IMR-90 (cell line): ENCODE measurements at regions not wholly inside any gene's neighbourhood (a gene's known extent, or its start where the extent isn't known, plus 50 kb on each side); places are given as distances from the start of the nearest gene placed in this dataset.

Source experiments
- ATAC-seq: fragments of 200-7000 bp; cut with Tn5 transposase; 2 replicates; pipeline ENCODE4 v1.9.1; 2020; ENCODE audit warnings: low read depth, mild to moderate bottlenecking, moderate library complexity
- BruUV-seq: library from RNA; stranded (reverse); fragments of 400-500 nt; replicated peaks from 2 replicates; lab custom pipeline; 2021; lab: Mats Ljungman, UMichigan
- CTCF ChIA-PET: fragments of 300-600 bp; formaldehyde crosslinking; extraction: SDS; loops from one replicate; lab custom pipeline; 2021; ENCODE audit warnings: antibody characterized with exemption; lab: Yijun Ruan, JAX
- POLR2A ChIA-PET: fragments of 300-600 bp; sonication (Branson Sonifier 250); formaldehyde crosslinking; loops from one replicate; lab custom pipeline; 2022; ENCODE audit warnings: antibody characterized with exemption; ENCODE audit not compliant: unreplicated experiment; lab: Charles Lee
- DNase-seq: peaks from one replicate; pipeline ENCODE4 v3.0.0; 2013
- H2AFZ ChIP-seq: replicated peaks from 2 replicates; pipeline ENCODE3; 2013; ENCODE audit warnings: low read length, mild to moderate bottlenecking; ENCODE audit not compliant: poor library complexity
- H2AK5ac ChIP-seq: 2 replicates; pipeline ENCODE4 v1.6.1; 2013; ENCODE audit warnings: low read depth, low read length, inconsistent platforms
- H2AK9ac ChIP-seq: replicated peaks from 2 replicates; pipeline ENCODE3; 2013; ENCODE audit warnings: mild to moderate bottlenecking, low read depth, low read length, moderate library complexity; ENCODE audit not compliant: poor library complexity
- H2BK120ac ChIP-seq: 2 replicates; pipeline ENCODE4 v1.6.1; 2013; ENCODE audit warnings: low read depth, low read length, inconsistent platforms
- H2BK15ac ChIP-seq: 3 replicates; pipeline ENCODE4 v1.6.1; 2013; ENCODE audit warnings: low read depth, low read length, inconsistent platforms
- H2BK20ac ChIP-seq: 2 replicates; pipeline ENCODE4 v1.6.1; 2013; ENCODE audit warnings: low read depth, mild to moderate bottlenecking, inconsistent platforms, low read length, moderate library complexity
- H2BK5ac ChIP-seq: 2 replicates; pipeline ENCODE4 v1.6.1; 2013; ENCODE audit warnings: mild to moderate bottlenecking, low read depth, low read length, inconsistent platforms; ENCODE audit not compliant: poor library complexity, severe bottlenecking
- H3K14ac ChIP-seq: replicated peaks from 2 replicates; pipeline ENCODE4 v1.6.1; 2013; ENCODE audit warnings: low read depth, low read length, inconsistent platforms
- H3K18ac ChIP-seq: 2 replicates; pipeline ENCODE4 v1.6.1; 2013; ENCODE audit warnings: low read depth, low read length, control low read depth
- H3K23ac ChIP-seq: 2 replicates; pipeline ENCODE4 v1.6.1; 2013; ENCODE audit warnings: low read depth, low read length, inconsistent platforms
- H3K27ac ChIP-seq: 2 replicates; pipeline ENCODE4 v1.5.1; 2013; ENCODE audit warnings: mild to moderate bottlenecking, control low read depth, low read length; ENCODE audit not compliant: insufficient read depth
- H3K27me3 ChIP-seq: 2 replicates; pipeline ENCODE4 v1.6.1; 2013; ENCODE audit warnings: low read length; ENCODE audit not compliant: control insufficient read depth, insufficient read depth
- H3K36me3 ChIP-seq: 2 replicates; pipeline ENCODE4 v1.6.1; 2013; ENCODE audit warnings: low read length, mixed read lengths; ENCODE audit not compliant: control insufficient read depth, insufficient read depth
- H3K4ac ChIP-seq: 2 replicates; pipeline ENCODE4 v1.6.1; 2013; ENCODE audit warnings: low read depth, low read length, inconsistent platforms
- H3K4me1 ChIP-seq: 2 replicates; pipeline ENCODE4 v1.6.1; 2013; ENCODE audit warnings: low read length, mixed read lengths; ENCODE audit not compliant: control insufficient read depth, insufficient read depth
- H3K4me2 ChIP-seq: 2 replicates; pipeline ENCODE4 v1.6.1; 2013; ENCODE audit warnings: low read depth, mild to moderate bottlenecking, control low read depth, low read length, moderate library complexity
- H3K4me3 ChIP-seq: 2 replicates; pipeline ENCODE4 v1.5.1; 2013; ENCODE audit warnings: low read depth, mild to moderate bottlenecking, control low read depth, low read length, moderate library complexity; ENCODE audit not compliant: insufficient read depth
- H3K56ac ChIP-seq: 2 replicates; pipeline ENCODE4 v1.6.1; 2013; ENCODE audit warnings: low read length, inconsistent platforms; ENCODE audit not compliant: insufficient read depth; ENCODE audit errors: extremely low read depth
- H3K79me1 ChIP-seq, 2 experiments: 2 replicates each; pipeline ENCODE4 v1.6.1; 2013; ENCODE audit warnings: low read length in 2 of 2, inconsistent platforms in 1 of 2, low read depth in 1 of 2
- H3K9ac ChIP-seq: 2 replicates; pipeline ENCODE4 v1.6.1; 2013; ENCODE audit warnings: low read depth, low read length, control low read depth
- H3K9me1 ChIP-seq: 2 replicates; pipeline ENCODE4 v1.6.1; 2013; ENCODE audit warnings: low read length, inconsistent platforms; ENCODE audit not compliant: insufficient read depth
- H3K9me3 ChIP-seq: 2 replicates; pipeline ENCODE4 v1.6.1; 2013; ENCODE audit warnings: low read length; ENCODE audit not compliant: control insufficient read depth, insufficient read depth
- H4K20me1 ChIP-seq: 2 replicates; pipeline ENCODE4 v1.6.1; 2013; ENCODE audit warnings: low read length, inconsistent platforms; ENCODE audit not compliant: insufficient read depth
- H4K5ac ChIP-seq: 2 replicates; pipeline ENCODE4 v1.6.1; 2013; ENCODE audit warnings: mild to moderate bottlenecking, low read depth, low read length, control low read depth
- H4K8ac ChIP-seq, 2 experiments: 2 replicates each; pipeline ENCODE4 v1.6.1; 2013; ENCODE audit warnings: low read depth in 2 of 2, low read length in 2 of 2, control low read depth in 1 of 2, inconsistent platforms in 1 of 2
- H4K91ac ChIP-seq: 2 replicates; pipeline ENCODE4 v1.6.1; 2013; ENCODE audit warnings: low read depth, low read length, inconsistent platforms; ENCODE audit not compliant: insufficient read depth
- BHLHE40 ChIP-seq: fragments of 150-350 bp; IDR thresholded peaks from 2 replicates; pipeline ENCODE4 v1.6.1; 2016; ENCODE audit warnings: mild to moderate bottlenecking, low read depth, low read length
- CEBPB ChIP-seq: IDR thresholded peaks from 2 replicates; pipeline ENCODE4 v1.6.1; 2012; ENCODE audit warnings: low read depth, low read length, improper control_type of control experiment
- CHD1 ChIP-seq: IDR thresholded peaks from 2 replicates; pipeline ENCODE4 v1.6.1; 2012; ENCODE audit warnings: low read depth, low read length, improper control_type of control experiment
- CTCF ChIP-seq: conservative IDR thresholded peaks from 2 replicates; pipeline ENCODE4 v1.5.1; 2012; ENCODE audit warnings: mild to moderate bottlenecking, low read depth, low read length, improper control_type of control experiment
- ELK1 ChIP-seq: fragments of 150-350 bp; IDR thresholded peaks from 2 replicates; pipeline ENCODE4 v1.6.1; 2016; ENCODE audit warnings: low read depth, mild to moderate bottlenecking, low read length, moderate library complexity, borderline replicate concordance
- FOS ChIP-seq: fragments of 150-350 bp; IDR thresholded peaks from 2 replicates; pipeline ENCODE4 v1.6.1; 2016; ENCODE audit warnings: low read depth, low read length
- MAFK ChIP-seq: IDR thresholded peaks from 2 replicates; pipeline ENCODE4 v1.6.1; 2012; ENCODE audit warnings: low read depth, low read length, improper control_type of control experiment
- MAZ ChIP-seq: IDR thresholded peaks from 2 replicates; pipeline ENCODE4 v1.6.1; 2012; ENCODE audit warnings: low read depth, mild to moderate bottlenecking, low read length, improper control_type of control experiment, moderate library complexity, borderline replicate concordance
- MXI1 ChIP-seq: IDR thresholded peaks from 2 replicates; pipeline ENCODE4 v1.6.1; 2012; ENCODE audit warnings: low read depth, mild to moderate bottlenecking, low read length, moderate library complexity, borderline replicate concordance
- NFE2L2 ChIP-seq: fragments of 150-350 bp; IDR thresholded peaks from 2 replicates; pipeline ENCODE4 v1.6.1; 2016; ENCODE audit warnings: low read depth, mild to moderate bottlenecking, low read length
- POLR2A ChIP-seq: IDR thresholded peaks from 2 replicates; pipeline ENCODE4 v1.6.1; 2012; ENCODE audit warnings: mild to moderate bottlenecking, low read depth, low read length
- RAD21 ChIP-seq: IDR thresholded peaks from 2 replicates; pipeline ENCODE4 v1.6.1; 2012; ENCODE audit warnings: low read length, improper control_type of control experiment
- RCOR1 ChIP-seq: IDR thresholded peaks from 2 replicates; pipeline ENCODE4 v1.6.1; 2012; ENCODE audit warnings: mild to moderate bottlenecking, low read length, improper control_type of control experiment; ENCODE audit not compliant: insufficient replicate concordance
- RFX5 ChIP-seq: IDR thresholded peaks from 2 replicates; pipeline ENCODE4 v1.8.0; 2012; ENCODE audit warnings: low read depth, mild to moderate bottlenecking, low read length, moderate library complexity
- SMC3 ChIP-seq: fragments of 150-350 bp; IDR thresholded peaks from 2 replicates; pipeline ENCODE4 v1.6.1; 2016; ENCODE audit warnings: low read depth, mild to moderate bottlenecking, antibody characterized with exemption, low read length, moderate library complexity
- USF2 ChIP-seq: fragments of 150-350 bp; IDR thresholded peaks from 2 replicates; pipeline ENCODE4 v1.6.1; 2017; ENCODE audit warnings: mild to moderate bottlenecking, antibody characterized with exemption, low read length, low read depth
- WGBS, 2 experiments: methylation state at CpG; one replicate each; pipeline versions ENCODE4 v1.1.5 to v1.1.7; 2013; ENCODE audit warnings: missing lambda C conversion rate in 2 of 2; ENCODE audit not compliant: insufficient read length in 1 of 2; ENCODE audit errors: extremely low coverage in 2 of 2; 5-methylcytosine and 5-hydroxymethylcytosine counted together
- dilution Hi-C: fragments of 300-500 bp; cut with HindIII; formaldehyde crosslinking; loops from one replicate; pipeline ENCODE4 v1.14.3; 2018; ENCODE audit warnings: low sequenced_read_pairs; ENCODE audit not compliant: unreplicated experiment
- in situ Hi-C: fragments of 300-500 bp; cut with MboI; formaldehyde crosslinking; loops from 3 replicates; pipeline ENCODE4 v1.14.3; 2019; ENCODE audit warnings: low sequenced_read_pairs, inconsistent platforms, mixed read lengths
- intact Hi-C: fragments of 100-400 bp; cut with micrococcal nuclease; formaldehyde crosslinking; loops from 2 replicates; pipeline ENCODE4 v1.10.0; 2022

GRCh38 chr6:112504621-112505020 is 157.5 kb downstream of the RFPL4B start:
- Histone ChIP-seq H3K9ac (no peak overlapping the region), H4K91ac (no peak overlapping the region), H3K4me3 (no peak overlapping the region), H2AFZ (no peak overlapping the region), H3K36me3 (no peaks in the 10 kb centered on the region), H2BK20ac (no peak overlapping the region), H3K4me2 (no peak overlapping the region), H3K27ac (no peak overlapping the region), H3K27me3 (no peaks in the 10 kb centered on the region), H3K14ac (no peak overlapping the region), H3K4ac (no peak overlapping the region), H2AK5ac (no peak overlapping the region), H2BK120ac (no peak overlapping the region), H3K18ac (no peak overlapping the region), H2BK15ac (no peak overlapping the region), H3K79me1 (no peaks in the 10 kb centered on the region), H4K5ac (no peak overlapping the region), H2BK5ac (no peak overlapping the region), H4K20me1 (no peaks in the 10 kb centered on the region), H3K23ac (no peak overlapping the region), H3K9me3 (no peaks in the 10 kb centered on the region), H3K4me1 (peaks cover 9% of the 10 kb centered on the region), H3K9me1 (no peaks in the 10 kb centered on the region), H2AK9ac (no peak overlapping the region), H3K56ac (no peak overlapping the region), H4K8ac (no peak overlapping the region)
- dilution Hi-C loops (no loop called here), intact Hi-C loops (loop anchor here (5.0 kb wide), 2 partner anchors 178 to 278 kb away; no protein-coding TSS in a partner anchor), in situ Hi-C loops (no loop called here)
- POLR2A ChIA-PET = no interaction called here
- TF ChIP-seq FOS (no peak), CHD1 (no peak), RFX5 (no peak), NFE2L2 (no peak), CTCF (no peak), POLR2A (no peak), SMC3 (no peak), MXI1 (no peak), CEBPB (no peak), MAFK (no peak), USF2 (no peak), RAD21 (no peak), RCOR1 (no peak), MAZ (no peak), BHLHE40 (no peak), ELK1 (no peak)
- DNase-seq (no peak), ATAC-seq (no peak)
- no TSS peak for BruUV-seq
- no CpG with 5 or more reads among the region's 2 CpGs for WGBS, 2 experiments
- CTCF ChIA-PET = no interaction called here
